Lung (tissue), 11 donors: ENCODE measurements at regions not wholly inside any gene's neighbourhood (a gene's known extent, or its start where the extent isn't known, plus 50 kb on each side); places are given as distances from the start of the nearest gene placed in this dataset.

ENCODE experiments used
- ATAC-seq: fragments of 200-7000 bp; cut with Tn5 transposase; one replicate; pipeline ENCODE4 v1.9.1; 2020; ENCODE audit warnings: moderate number of reproducible peaks; ENCODE audit not compliant: insufficient read depth, low FRiP score
- DNase-seq, 3 donors: peaks; one replicate each; pipeline ENCODE4 v3.0.0-alpha.2; 2013 to 2017
- H3K27ac ChIP-seq, 2 donors: one replicate each; pipeline ENCODE4 v1.5.1; 2013; ENCODE audit warnings: mild to moderate bottlenecking in 2 of 2, moderate library complexity in 2 of 2, control low read depth in 1 of 2, inconsistent platforms in 1 of 2, low read depth in 1 of 2, low read length in 1 of 2
- H3K27me3 ChIP-seq, 3 donors: one replicate each; pipeline ENCODE4 v1.5.1; 2013; ENCODE audit warnings: low read length in 2 of 3; ENCODE audit not compliant: control insufficient read depth in 3 of 3, insufficient read depth in 3 of 3
- H3K36me3 ChIP-seq, 4 donors: one replicate each; pipeline ENCODE4 v1.5.1; 2013; ENCODE audit warnings: low read length in 4 of 4, mild to moderate bottlenecking in 1 of 4, moderate library complexity in 1 of 4; ENCODE audit not compliant: control insufficient read depth in 4 of 4, insufficient read depth in 4 of 4
- H3K4me1 ChIP-seq, 5 donors: one replicate each; pipeline ENCODE4 v1.5.1; 2013; ENCODE audit warnings: low read length in 5 of 5, mild to moderate bottlenecking in 2 of 5, moderate library complexity in 1 of 5; ENCODE audit not compliant: control insufficient read depth in 5 of 5, insufficient read depth in 5 of 5
- H3K4me3 ChIP-seq: one replicate; pipeline ENCODE4 v1.5.1; 2013; ENCODE audit warnings: mild to moderate bottlenecking, control low read depth, moderate library complexity
- H3K9ac ChIP-seq, 2 donors: one replicate each; pipeline ENCODE4 v1.5.1; 2013; ENCODE audit warnings: low read length in 2 of 2, control low read depth in 1 of 2; ENCODE audit not compliant: insufficient read depth in 1 of 2
- H3K9me3 ChIP-seq, 4 donors: one replicate each; pipeline ENCODE4 v1.5.1; 2013; ENCODE audit warnings: low read length in 3 of 4, mild to moderate bottlenecking in 1 of 4, moderate library complexity in 1 of 4; ENCODE audit not compliant: control insufficient read depth in 4 of 4, insufficient read depth in 3 of 4
- CTCF ChIP-seq: IDR thresholded peaks from 2 replicates; pipeline ENCODE4 v1.5.1; 2012; ENCODE audit warnings: mild to moderate bottlenecking; ENCODE audit errors: control extremely low read depth, extremely low read depth
- WGBS, 2 donors: extraction: QIAGEN DNeasy Blood & Tissue Kit; methylation state at CpG; one replicate each; pipeline ENCODE4 v1.1.7; 2013; 5-methylcytosine and 5-hydroxymethylcytosine counted together
- donor health status: control.
- donor health status: control.
- donor health status: Bipolar disorder and iron deficiency.
- donor health status: healthy.
- donor health status: DM: yes; HTN: yes; CAD: no.

GRCh38 chr2:121041516-121041915 is 243.5 kb downstream of the TFCP2L1 start:
- peaks cover 0 to 6% (median 3%) of the 10 kb centered on the region in 5 donors for H3K4me1 ChIP-seq
- H3K9me3 ChIP-seq = no peaks in the 10 kb centered on the region
- H3K27me3 ChIP-seq = peaks cover 0 to 39% (median 4%) of the 10 kb centered on the region in 3 donors
- H3K4me3 ChIP-seq = no peak overlapping the region
- no peak overlapping the region for H3K27ac ChIP-seq
- no peaks in the 10 kb centered on the region for H3K36me3 ChIP-seq
- no peak overlapping the region for H3K9ac ChIP-seq
- 1 to 44% methylated on average over 1 of the region's 1 CpG for WGBS, 2 donors
- TF ChIP-seq CTCF = no peak
- DNase-seq = no peak
- no peak for ATAC-seq

- Histone ChIP-seq H3K27me3 (peaks cover 0 to 46% (median 1%) of the 10 kb centered on the region in 3 donors), H3K9ac (no peak overlapping the region), H3K9me3 (peaks cover 0 to 4% (median 0%) of the 10 kb centered on the region in 4 donors), H3K27ac (no peak overlapping the region), H3K4me1 (peaks cover 0 to 6% (median 2%) of the 10 kb centered on the region in 5 donors), H3K36me3 (no peaks in the 10 kb centered on the region), H3K4me3 (no peak overlapping the region)
- ATAC-seq = no peak
- no peak for DNase-seq
- WGBS, 2 donors = 84 to 85% methylated on average over 8 of the region's 8 CpGs
- TF ChIP-seq CTCF = no peak
Observed at GRCh38 chr2:121043061-121043826, 241.8 kb downstream of the TFCP2L1 start.

GRCh38 chr2:121043827-121044222 is 241.2 kb downstream of the TFCP2L1 start:
- Histone ChIP-seq H3K36me3 (no peaks in the 10 kb centered on the region), H3K9ac (no peak overlapping the region), H3K27me3 (peaks cover 0 to 47% (median 0%) of the 10 kb centered on the region in 3 donors), H3K4me1 (peaks cover 0 to 6% (median 0%) of the 10 kb centered on the region in 5 donors), H3K4me3 (no peak overlapping the region), H3K27ac (no peak overlapping the region), H3K9me3 (peaks cover 0 to 4% (median 0%) of the 10 kb centered on the region in 4 donors)
- 52 to 76% methylated on average over 3 of the region's 3 CpGs for WGBS, 2 donors
- DNase-seq = no peak
- no peak for ATAC-seq
- no peak for TF ChIP-seq CTCF
